ENCODE measurements at regions not wholly inside any gene's neighbourhood (a gene's known extent, or its start where the extent isn't known, plus 50 kb on each side); places are given as distances from the start of the nearest gene placed in this dataset.

DNA sequence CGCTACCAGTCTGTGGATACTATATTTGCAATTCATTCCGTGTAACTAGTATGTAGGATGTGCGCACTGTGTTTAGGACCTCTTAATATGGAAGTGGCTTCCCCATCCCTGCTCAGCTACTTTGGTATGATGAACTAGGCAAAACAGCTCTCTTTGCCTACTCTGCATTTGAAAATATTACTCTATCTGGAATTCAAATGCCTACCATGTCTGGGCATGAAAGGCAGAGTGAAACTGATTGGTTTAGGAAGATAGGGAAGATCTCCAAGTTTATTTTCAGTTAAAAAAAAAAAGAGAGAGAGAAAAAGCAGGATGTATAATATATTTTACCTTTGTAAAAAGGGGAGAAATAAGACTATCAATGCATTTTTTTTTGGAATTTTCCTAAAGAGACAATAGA lies 74.1 kb upstream of the ELL2 start:
- 70 to 79% methylated on average over 3 of the region's 3 CpGs for WGBS, 2 donors
- TF ChIP-seq, protein P1, sequence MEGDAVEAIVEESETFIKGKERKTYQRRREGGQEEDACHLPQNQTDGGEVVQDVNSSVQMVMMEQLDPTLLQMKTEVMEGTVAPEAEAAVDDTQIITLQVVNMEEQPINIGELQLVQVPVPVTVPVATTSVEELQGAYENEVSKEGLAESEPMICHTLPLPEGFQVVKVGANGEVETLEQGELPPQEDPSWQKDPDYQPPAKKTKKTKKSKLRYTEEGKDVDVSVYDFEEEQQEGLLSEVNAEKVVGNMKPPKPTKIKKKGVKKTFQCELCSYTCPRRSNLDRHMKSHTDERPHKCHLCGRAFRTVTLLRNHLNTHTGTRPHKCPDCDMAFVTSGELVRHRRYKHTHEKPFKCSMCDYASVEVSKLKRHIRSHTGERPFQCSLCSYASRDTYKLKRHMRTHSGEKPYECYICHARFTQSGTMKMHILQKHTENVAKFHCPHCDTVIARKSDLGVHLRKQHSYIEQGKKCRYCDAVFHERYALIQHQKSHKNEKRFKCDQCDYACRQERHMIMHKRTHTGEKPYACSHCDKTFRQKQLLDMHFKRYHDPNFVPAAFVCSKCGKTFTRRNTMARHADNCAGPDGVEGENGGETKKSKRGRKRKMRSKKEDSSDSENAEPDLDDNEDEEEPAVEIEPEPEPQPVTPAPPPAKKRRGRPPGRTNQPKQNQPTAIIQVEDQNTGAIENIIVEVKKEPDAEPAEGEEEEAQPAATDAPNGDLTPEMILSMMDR (IDR thresholded peaks at IDR 0.05), result no peak
- TF ChIP-seq POLR2A (IDR thresholded peaks at IDR 0.05), result no peak
- H3K4me3 ChIP-seq (ENCODE audit: low read depth, poor library complexity, severe bottlenecking), result no peak overlapping the region

DNA sequence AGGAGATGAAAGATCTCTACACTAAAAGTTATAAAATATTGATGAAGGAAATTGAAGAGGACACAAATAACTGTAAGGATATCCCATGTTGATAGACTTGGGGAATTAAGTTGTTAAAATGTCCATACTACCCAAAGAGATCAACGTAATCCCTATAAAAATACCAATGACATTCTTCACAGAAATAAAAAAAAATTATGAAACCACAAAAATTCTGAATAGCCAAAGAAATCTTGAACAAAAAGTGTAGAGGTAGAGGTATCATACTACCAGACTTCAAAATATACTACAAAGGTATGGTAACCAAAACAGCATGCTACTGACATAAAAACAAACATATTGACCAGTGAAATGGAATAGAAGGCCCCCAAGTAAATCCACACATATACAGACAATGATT lies 71.5 kb upstream of the ELL2 start:
- no peak for DNase-seq (ENCODE audit: low spot score in 2 of 2)
- TF ChIP-seq POLR2A (IDR thresholded peaks at IDR 0.05), result no peak
- TF ChIP-seq, protein P1 (IDR thresholded peaks at IDR 0.05), result no peak
- intact Hi-C loops (cut with DNase I; ENCODE audit: low total_unique reads), result no loop called here
- 71 to 82% methylated on average over 1 of the region's 1 CpG for WGBS, 2 donors
- no peak overlapping the region for H3K4me3 ChIP-seq (ENCODE audit: low read depth, poor library complexity, severe bottlenecking)

More for the DNA sequence above, 74.1 kb upstream of the ELL2 start:
- intact Hi-C loops (cut with DNase I; ENCODE audit: low total_unique reads), result no loop called here
- DNase-seq (ENCODE audit: low spot score in 2 of 2), result no peak

DNA sequence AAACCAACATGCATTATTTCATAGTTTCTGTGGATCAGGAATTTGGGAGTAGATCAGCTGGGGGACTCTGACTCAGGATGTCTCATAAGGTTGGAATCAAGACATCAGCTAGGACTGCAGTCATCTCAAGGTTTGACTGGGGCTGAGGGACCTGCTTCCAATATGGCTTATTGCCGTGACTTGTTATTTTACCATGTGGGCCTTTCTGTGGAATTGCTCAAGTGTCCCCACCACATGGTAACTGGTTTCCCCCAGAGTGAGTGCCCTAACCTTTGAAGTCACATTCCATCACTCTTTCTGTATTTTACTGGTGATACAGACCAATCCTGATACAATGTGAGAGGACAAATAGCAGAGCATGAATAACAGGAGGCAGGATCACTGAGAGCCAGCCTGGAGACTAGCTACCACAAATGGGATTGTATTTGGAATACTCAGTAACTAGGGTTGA lies 70.2 kb upstream of the ELL2 start:
- 95 to 100% methylated on average over 1 of the region's 1 CpG for WGBS, 2 donors
- no peak for DNase-seq (ENCODE audit: low spot score in 2 of 2)
- intact Hi-C loops (cut with DNase I; ENCODE audit: low total_unique reads), result no loop called here
- TF ChIP-seq, protein P1 (IDR thresholded peaks at IDR 0.05), result no peak
- no peak for TF ChIP-seq POLR2A (IDR thresholded peaks at IDR 0.05)
- H3K4me3 ChIP-seq (ENCODE audit: low read depth, poor library complexity, severe bottlenecking), result no peak overlapping the region

DNA sequence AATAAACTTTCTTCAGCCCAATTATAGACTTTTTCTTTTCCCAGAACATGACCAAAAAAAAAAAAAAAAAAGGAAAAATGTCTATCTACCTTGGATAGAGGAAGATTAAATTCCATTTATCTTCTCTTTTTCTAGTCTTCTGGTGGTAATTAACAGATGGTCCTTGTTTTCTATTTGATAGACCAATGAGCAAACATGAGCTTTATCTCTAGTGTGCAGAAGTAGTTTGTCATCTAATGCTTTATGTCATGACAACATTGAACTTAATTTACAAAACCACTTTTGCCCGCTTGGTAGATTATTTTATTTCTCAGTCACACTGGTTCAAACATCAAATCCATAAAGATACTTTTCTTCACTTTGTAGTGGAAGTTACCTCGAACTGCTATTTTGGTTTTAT lies 69.5 kb upstream of the ELL2 start:
- no peak for TF ChIP-seq POLR2A (IDR thresholded peaks at IDR 0.05)
- TF ChIP-seq, protein P1 (IDR thresholded peaks at IDR 0.05), result no peak

DNA sequence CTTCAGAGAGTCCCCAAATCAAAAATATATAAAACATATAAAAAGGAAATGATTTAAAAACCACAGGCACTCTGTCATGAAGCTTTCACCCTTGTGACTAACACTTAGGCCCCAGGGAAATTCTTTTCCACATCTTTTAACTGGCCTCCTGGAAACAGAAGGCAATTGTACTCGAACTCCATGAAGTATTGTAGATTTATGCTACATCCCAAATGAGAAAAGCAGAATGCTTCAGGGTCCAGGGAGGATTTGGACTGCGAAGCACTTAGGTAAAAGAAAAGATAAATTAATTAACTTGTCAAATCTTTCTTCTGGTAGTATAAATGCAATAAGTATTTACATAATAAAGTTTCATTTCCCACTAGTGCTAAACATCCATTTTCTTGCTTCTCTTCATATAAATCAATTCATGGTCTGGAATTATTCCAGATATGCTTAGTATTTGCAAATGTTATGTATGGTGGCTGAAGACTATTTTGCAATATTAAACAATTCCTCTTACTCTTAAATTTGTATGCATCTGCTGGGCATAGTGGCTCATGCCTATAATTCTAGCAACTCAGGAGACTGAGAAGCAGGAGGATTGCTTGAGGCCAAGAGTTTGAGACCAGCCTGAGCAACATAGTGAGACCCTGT lies 64.9 kb upstream of the ELL2 start:
- intact Hi-C loops (cut with DNase I; ENCODE audit: low total_unique reads), result no loop called here
- 43 to 58% methylated on average over 2 of the region's 2 CpGs for WGBS, 2 donors
- H3K4me3 ChIP-seq (ENCODE audit: low read depth, poor library complexity, severe bottlenecking), result no peak overlapping the region
- DNase-seq (ENCODE audit: low spot score in 2 of 2), result no peak
- TF ChIP-seq, protein P1 (IDR thresholded peaks at IDR 0.05), result no peak
- TF ChIP-seq POLR2A (IDR thresholded peaks at IDR 0.05), result no peak

More for the DNA sequence above, 69.5 kb upstream of the ELL2 start:
- DNase-seq (ENCODE audit: low spot score in 2 of 2), result no peak
- whole genome bisulfite sequencing, 2 donors, result 92 to 94% methylated on average over 2 of the region's 2 CpGs
- intact Hi-C loops (cut with DNase I; ENCODE audit: low total_unique reads), result no loop called here
- H3K4me3 ChIP-seq (ENCODE audit: low read depth, poor library complexity, severe bottlenecking), result no peak overlapping the region

All from lower leg skin (tissue), 4 donors.